ENCODE measurements at regions not wholly inside any gene's neighbourhood (a gene's known extent, or its start where the extent isn't known, plus 50 kb on each side); places are given as distances from the start of the nearest gene placed in this dataset.

- no peaks in the 10 kb centered on the region for H3K27me3 ChIP-seq (ENCODE audit: control insufficient read depth, insufficient read depth, low read length)
- CTCF ChIA-PET: no interaction called here
Measured at GRCh38 chr5:125117566-125117965, 371.1 kb upstream of the ZNF608 start.

GRCh38 chr5:125120012-125120411, 373.6 kb upstream of the ZNF608 start:
- Histone ChIP-seq H3K9me3 (ENCODE audit: control insufficient read depth, insufficient read depth, low read depth, low read length) (no peaks in the 10 kb centered on the region), H3K4me3 (ENCODE audit: low read depth in 2 of 2, low read length in 2 of 2) (no peak overlapping the region), H3K4me1 (ENCODE audit: control insufficient read depth, insufficient read depth, low read length) (no peaks in the 10 kb centered on the region), H3K36me3 (ENCODE audit: control insufficient read depth, insufficient read depth, low read length) (no peaks in the 10 kb centered on the region), H3K27me3 (ENCODE audit: control insufficient read depth, insufficient read depth, low read length) (no peaks in the 10 kb centered on the region), H3K27ac (ENCODE audit: low read length) (no peak overlapping the region; the same call in 1 of the 2 replicates)
- TF ChIP-seq SIN3A (IDR thresholded peaks at IDR 0.05; ENCODE audit: borderline replicate concordance, insufficient read depth, low read depth, low read length): no peak
- TF ChIP-seq POLR2AphosphoS5 (IDR thresholded peaks at IDR 0.05; ENCODE audit: low read depth, low read length): no peak
- TF ChIP-seq TCF7L2 (IDR thresholded peaks at IDR 0.05; ENCODE audit: low read depth, low read length): no peak
- no peak for TF ChIP-seq CTCF (IDR thresholded peaks at IDR 0.05)
- TF ChIP-seq REST (IDR thresholded peaks at IDR 0.05; ENCODE audit: insufficient read depth in 1 of 2, low read depth in 2 of 2, low read length in 1 of 2): no peak
- no peak for DNase-seq (ENCODE audit: low read depth, low spot score)
- intact Hi-C loops (cut with micrococcal nuclease; ENCODE audit: unreplicated experiment): no loop called here
- no peak for ATAC-seq
- BruUV-seq (replicated peaks): no TSS peak
- ChIA-PET CTCF (no interaction called here), POLR2A (no interaction called here)
- in situ Hi-C loops (cut with HindIII; ENCODE audit: low pct_unique_long_range_greater_than_20kb, low sequenced_read_pairs): no loop called here

More at GRCh38 chr5:125117566-125117965, 371.1 kb upstream of the ZNF608 start:
- intact Hi-C loops (cut with micrococcal nuclease; ENCODE audit: unreplicated experiment) (no loop called here), in situ Hi-C loops (cut with HindIII; ENCODE audit: low pct_unique_long_range_greater_than_20kb, low sequenced_read_pairs) (no loop called here)
- no peak for TF ChIP-seq TCF7L2 (IDR thresholded peaks at IDR 0.05; ENCODE audit: low read depth, low read length)
- no peak for TF ChIP-seq CTCF (IDR thresholded peaks at IDR 0.05)
- TF ChIP-seq POLR2AphosphoS5 (IDR thresholded peaks at IDR 0.05; ENCODE audit: low read depth, low read length): no peak
- no peak for TF ChIP-seq SIN3A (IDR thresholded peaks at IDR 0.05; ENCODE audit: borderline replicate concordance, insufficient read depth, low read depth, low read length)
- TF ChIP-seq REST (IDR thresholded peaks at IDR 0.05; ENCODE audit: insufficient read depth in 1 of 2, low read depth in 2 of 2, low read length in 1 of 2): no peak
- DNase-seq (ENCODE audit: low read depth, low spot score) (no peak), ATAC-seq (no peak)
- BruUV-seq (replicated peaks): no TSS peak
- POLR2A ChIA-PET: no interaction called here
- no peak overlapping the region for H3K27ac ChIP-seq (ENCODE audit: low read length)
- H3K4me3 ChIP-seq (ENCODE audit: low read depth in 2 of 2, low read length in 2 of 2): no peak overlapping the region
- H3K9me3 ChIP-seq (ENCODE audit: control insufficient read depth, insufficient read depth, low read depth, low read length): no peaks in the 10 kb centered on the region
- H3K36me3 ChIP-seq (ENCODE audit: control insufficient read depth, insufficient read depth, low read length): no peaks in the 10 kb centered on the region
- H3K4me1 ChIP-seq (ENCODE audit: control insufficient read depth, insufficient read depth, low read length): no peaks in the 10 kb centered on the region
